Right atrium auricular region (tissue), 2 donors: ENCODE measurements at regions not wholly inside any gene's neighbourhood (a gene's known extent, or its start where the extent isn't known, plus 50 kb on each side); places are given as distances from the start of the nearest gene placed in this dataset.

Experiments
- DNase-seq: peaks from one replicate; pipeline ENCODE4 v3.0.0-alpha.2; 2019; ENCODE audit warnings: low spot score
- H3K27ac ChIP-seq, 2 donors: fragments of 200-600 bp; sonication (generic); 1 replicate in 1 of 2; 2 replicates in 1 of 2; pipeline ENCODE4 v1.5.1; 2016 to 2019
- H3K27me3 ChIP-seq, 2 donors: fragments of 200-600 bp; sonication (generic); one replicate each; pipeline versions ENCODE4 v1.5.1 to v1.6.0; 2017 to 2019
- H3K36me3 ChIP-seq: fragments of 200-600 bp; sonication (generic); one replicate; pipeline ENCODE4 v1.5.1; 2016
- H3K4me1 ChIP-seq, 2 donors: fragments of 200-600 bp; sonication (generic); one replicate each; pipeline versions ENCODE4 v1.5.1 to v1.6.0; 2017 to 2019
- H3K4me3 ChIP-seq, 2 donors: fragments of 200-600 bp; sonication (generic); 1 replicate in 1 of 2; 2 replicates in 1 of 2; pipeline ENCODE4 v1.5.1; 2017 to 2019; ENCODE audit warnings: mild to moderate bottlenecking in 1 of 2, moderate library complexity in 1 of 2
- H3K9me3 ChIP-seq, 2 donors: fragments of 200-600 bp; sonication (generic); one replicate each; pipeline ENCODE4 v1.5.1; 2019
- TF ChIP-seq, protein P1 (sequence below), 2 donors: fragments of 200-600 bp; sonication (generic); IDR thresholded peaks; one replicate each; pipeline ENCODE4 v1.5.1; 2019; ENCODE audit warnings: antibody characterized with exemption in 2 of 2

DNA sequence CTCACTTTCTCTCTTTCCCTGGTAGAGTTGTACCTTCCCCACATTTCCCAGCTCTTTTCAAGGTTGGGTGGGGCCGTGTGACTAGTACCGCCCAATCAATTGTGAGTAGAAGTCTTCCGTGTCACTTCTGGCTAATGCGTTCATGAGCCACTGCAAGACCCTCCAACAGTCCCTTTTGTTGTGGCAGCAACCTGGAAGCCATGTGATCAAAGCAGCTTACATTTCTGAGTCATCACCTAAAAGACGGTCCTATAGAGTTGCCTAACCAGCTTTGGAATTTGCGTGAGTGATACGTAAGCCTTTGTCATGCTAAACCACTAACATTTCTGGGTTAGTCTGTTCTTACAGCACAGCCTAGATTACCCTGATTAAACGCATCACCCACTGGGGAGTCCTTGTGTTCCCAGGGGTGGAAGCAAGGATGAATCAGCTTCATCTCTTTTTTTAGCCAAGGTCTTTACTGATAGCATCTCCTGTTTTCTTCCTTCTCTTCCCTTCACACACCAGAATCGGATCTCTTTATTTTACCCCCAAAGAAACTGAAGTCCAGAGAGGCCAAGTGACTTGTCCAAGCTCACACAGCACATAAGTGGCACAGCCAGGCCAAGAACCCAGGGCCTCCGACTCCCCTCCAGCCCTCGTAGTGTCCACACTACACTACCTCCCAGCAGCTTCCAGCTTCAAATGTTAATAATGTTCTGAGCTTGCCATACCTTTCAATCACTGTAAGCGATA is 366.3 kb upstream of the XYLT1 start:
- no peak for DNase-seq
- Histone ChIP-seq H3K27me3 (no peaks in the 10 kb centered on the region), H3K4me1 (no peaks in the 10 kb centered on the region), H3K27ac (no peak overlapping the region), H3K9me3 (no peaks in the 10 kb centered on the region), H3K4me3 (no peak overlapping the region), H3K36me3 (no peaks in the 10 kb centered on the region)
- TF ChIP-seq, protein P1, sequence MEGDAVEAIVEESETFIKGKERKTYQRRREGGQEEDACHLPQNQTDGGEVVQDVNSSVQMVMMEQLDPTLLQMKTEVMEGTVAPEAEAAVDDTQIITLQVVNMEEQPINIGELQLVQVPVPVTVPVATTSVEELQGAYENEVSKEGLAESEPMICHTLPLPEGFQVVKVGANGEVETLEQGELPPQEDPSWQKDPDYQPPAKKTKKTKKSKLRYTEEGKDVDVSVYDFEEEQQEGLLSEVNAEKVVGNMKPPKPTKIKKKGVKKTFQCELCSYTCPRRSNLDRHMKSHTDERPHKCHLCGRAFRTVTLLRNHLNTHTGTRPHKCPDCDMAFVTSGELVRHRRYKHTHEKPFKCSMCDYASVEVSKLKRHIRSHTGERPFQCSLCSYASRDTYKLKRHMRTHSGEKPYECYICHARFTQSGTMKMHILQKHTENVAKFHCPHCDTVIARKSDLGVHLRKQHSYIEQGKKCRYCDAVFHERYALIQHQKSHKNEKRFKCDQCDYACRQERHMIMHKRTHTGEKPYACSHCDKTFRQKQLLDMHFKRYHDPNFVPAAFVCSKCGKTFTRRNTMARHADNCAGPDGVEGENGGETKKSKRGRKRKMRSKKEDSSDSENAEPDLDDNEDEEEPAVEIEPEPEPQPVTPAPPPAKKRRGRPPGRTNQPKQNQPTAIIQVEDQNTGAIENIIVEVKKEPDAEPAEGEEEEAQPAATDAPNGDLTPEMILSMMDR (IDR thresholded peaks at IDR 0.05): no peak

DNA sequence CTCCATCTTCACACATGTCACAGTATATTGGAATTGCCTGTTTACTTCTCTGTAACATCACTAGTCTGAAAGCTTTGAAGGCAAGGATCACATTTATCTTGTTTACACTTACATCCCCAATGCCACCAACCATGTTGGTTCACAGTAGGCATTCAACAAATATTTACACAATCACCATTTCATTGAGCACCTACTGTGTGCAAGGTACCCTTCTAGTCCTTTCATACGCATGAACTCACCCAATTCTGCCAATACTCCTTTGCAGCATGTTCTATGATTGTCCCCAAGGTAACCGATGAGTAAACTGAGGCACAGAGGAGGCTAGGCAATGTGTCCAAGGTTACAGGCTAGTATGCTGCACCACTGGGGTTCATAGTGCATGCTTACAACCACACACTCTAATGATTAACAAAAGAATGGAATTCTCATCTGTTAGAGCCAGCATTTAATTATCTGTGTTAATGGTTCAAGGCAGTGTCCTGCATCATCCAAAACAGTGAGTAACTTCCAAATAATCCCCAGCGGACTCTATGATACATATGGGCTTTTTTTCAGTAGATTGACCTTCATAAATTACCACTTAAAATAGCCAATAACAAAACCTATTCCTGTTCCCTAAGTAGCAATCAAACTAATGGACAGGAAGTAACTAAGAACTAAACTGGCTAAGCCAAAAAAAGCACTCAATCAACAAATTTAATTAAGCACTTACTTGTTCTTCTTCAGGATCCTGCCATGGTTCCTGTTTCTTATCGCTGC is 364.5 kb upstream of the XYLT1 start:
- DNase-seq: no peak
- Histone ChIP-seq H3K27me3 (no peaks in the 10 kb centered on the region), H3K4me1 (no peaks in the 10 kb centered on the region), H3K4me3 (no peak overlapping the region), H3K36me3 (no peaks in the 10 kb centered on the region), H3K9me3 (no peaks in the 10 kb centered on the region), H3K27ac (no peak overlapping the region)
- TF ChIP-seq, protein P1 (IDR thresholded peaks at IDR 0.05): no peak

DNA sequence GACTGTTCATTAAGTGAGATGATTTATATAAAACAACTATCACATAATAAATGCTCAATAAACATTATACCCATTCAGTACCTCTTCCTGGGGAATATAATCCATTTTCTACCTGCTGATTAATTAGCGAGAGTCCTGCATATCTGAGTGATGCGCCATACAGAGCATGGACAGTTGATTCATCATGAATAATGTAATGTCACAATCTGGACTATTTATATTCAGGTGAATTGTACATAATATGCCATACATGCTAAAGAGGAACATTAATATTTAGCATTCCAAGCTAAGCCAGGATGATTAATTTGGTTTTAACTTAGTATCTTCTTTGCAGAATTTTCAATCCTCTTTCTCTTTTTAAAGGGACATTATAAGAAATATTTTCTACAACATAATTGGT is 362.0 kb upstream of the XYLT1 start:
- no peak overlapping the region for H3K4me3 ChIP-seq
- DNase-seq: no peak
- no peak overlapping the region for H3K27ac ChIP-seq
- no peaks in the 10 kb centered on the region for H3K27me3 ChIP-seq
- no peaks in the 10 kb centered on the region for H3K36me3 ChIP-seq
- no peaks in the 10 kb centered on the region for H3K4me1 ChIP-seq
- TF ChIP-seq, protein P1 (IDR thresholded peaks at IDR 0.05): no peak
- no peaks in the 10 kb centered on the region for H3K9me3 ChIP-seq

DNA sequence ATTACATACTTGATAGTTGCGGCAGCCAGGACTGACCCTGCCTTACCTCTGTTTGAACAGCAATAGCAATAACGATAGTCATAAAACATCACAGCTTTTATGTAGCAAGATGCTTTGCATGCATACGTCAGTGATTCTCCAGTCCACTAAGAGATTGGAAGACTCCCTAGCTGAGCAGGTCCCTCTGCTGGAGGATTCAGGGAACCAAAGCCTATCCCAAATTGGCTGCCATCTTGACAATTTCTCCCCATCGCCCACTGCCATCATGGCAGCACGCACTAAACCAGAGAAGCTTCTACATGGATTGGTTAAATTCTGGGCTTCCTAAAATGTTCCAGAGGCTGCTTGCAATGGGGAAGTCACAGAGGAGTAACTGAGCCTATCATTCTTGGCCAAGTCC is 360.6 kb upstream of the XYLT1 start:
- TF ChIP-seq, protein P1 (IDR thresholded peaks at IDR 0.05): no peak
- Histone ChIP-seq H3K27me3 (no peaks in the 10 kb centered on the region), H3K4me3 (no peak overlapping the region), H3K9me3 (no peaks in the 10 kb centered on the region), H3K36me3 (no peaks in the 10 kb centered on the region), H3K27ac (no peak overlapping the region), H3K4me1 (no peaks in the 10 kb centered on the region)
- DNase-seq: no peak

DNA sequence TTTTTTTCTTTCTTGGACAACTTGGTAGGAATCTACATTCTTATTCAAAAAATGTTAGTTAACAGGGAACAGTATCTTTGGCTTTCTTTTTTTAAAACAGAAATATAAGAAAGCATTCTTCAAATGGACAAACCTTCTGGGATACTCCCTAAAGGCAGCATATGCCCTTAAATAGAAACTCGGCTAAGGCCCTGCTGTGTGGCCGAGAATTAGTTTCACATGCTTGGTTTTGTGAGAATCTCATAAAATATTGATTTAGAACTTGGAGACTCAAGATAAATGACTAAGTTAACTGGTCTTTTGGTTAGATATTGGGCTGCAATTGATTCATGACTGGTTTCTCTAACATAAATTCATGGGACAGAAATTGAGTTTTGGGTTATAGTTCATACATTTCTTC is 359.9 kb upstream of the XYLT1 start:
- DNase-seq: no peak
- no peaks in the 10 kb centered on the region for H3K36me3 ChIP-seq

More for the DNA sequence above, 359.9 kb upstream of the XYLT1 start:
- H3K4me3 ChIP-seq: no peak overlapping the region
- TF ChIP-seq, protein P1 (IDR thresholded peaks at IDR 0.05): no peak
- H3K27ac ChIP-seq: no peak overlapping the region
- no peaks in the 10 kb centered on the region for H3K4me1 ChIP-seq
- no peaks in the 10 kb centered on the region for H3K9me3 ChIP-seq
- no peaks in the 10 kb centered on the region for H3K27me3 ChIP-seq
